ENCODE measurements at regions not wholly inside any gene's neighbourhood (a gene's known extent, or its start where the extent isn't known, plus 50 kb on each side); places are given as distances from the start of the nearest gene placed in this dataset.
"Not testable (repeated sequence)": the region's sequence is repeated elsewhere in the genome, so short reads cannot be mapped to it uniquely, and the experiment has no call there.

DNA sequence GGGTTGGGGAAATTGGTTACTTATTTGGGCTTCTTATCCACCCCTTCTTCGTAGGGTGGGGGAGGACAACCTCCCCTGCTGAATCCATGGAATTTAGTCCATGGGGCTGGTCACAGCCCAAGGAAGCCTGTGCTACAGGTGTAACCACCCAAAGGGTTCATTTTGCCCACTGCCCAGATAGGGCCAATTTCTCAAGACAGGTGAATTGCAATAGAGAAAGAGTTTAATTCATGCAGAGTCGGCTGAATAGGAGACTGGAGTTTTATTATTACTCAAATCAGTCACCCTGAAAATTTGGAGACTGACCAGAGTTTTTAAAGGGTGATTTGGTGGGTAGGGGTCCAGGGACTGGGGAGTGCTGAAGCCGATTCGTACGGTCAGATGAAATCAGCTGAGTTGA is 101.5 kb upstream of the HS3ST2 start:
- Histone ChIP-seq H3K4me1 (no peaks in the 10 kb centered on the region), H3K4me3 (no peak overlapping the region), H3K27ac (no peak overlapping the region), H3K9me3 (peaks cover 0 to 29% (median 12%) of the 10 kb centered on the region in 3 donors), H3K36me3 (no peaks in the 10 kb centered on the region), H3K27me3 (no peaks in the 10 kb centered on the region)
- whole genome bisulfite sequencing, 2 donors: 74 to 80% methylated on average over 5 of the region's 5 CpGs
- no peak for DNase-seq
- TF ChIP-seq POLR2A (IDR thresholded peaks at IDR 0.05): no peak
- TF ChIP-seq CTCF (IDR thresholded peaks at IDR 0.05): no peak
- intact Hi-C loops (cut with DNase I): no loop called here

- H3K4me1 ChIP-seq; H3K27ac ChIP-seq; DNase-seq; H3K9me3 ChIP-seq; H3K4me3 ChIP-seq; intact Hi-C loops (cut with DNase I); H3K36me3 ChIP-seq: not testable (repeated sequence)
- 67 to 85% methylated on average over 2 of the region's 2 CpGs for whole genome bisulfite sequencing, 2 donors
- H3K27me3 ChIP-seq: peaks cover 0 to 19% (median 0%) of the 10 kb centered on the region in 4 donors
Observed at GRCh38 chr16:22718598-22718997, 95.4 kb upstream of the HS3ST2 start.

DNA sequence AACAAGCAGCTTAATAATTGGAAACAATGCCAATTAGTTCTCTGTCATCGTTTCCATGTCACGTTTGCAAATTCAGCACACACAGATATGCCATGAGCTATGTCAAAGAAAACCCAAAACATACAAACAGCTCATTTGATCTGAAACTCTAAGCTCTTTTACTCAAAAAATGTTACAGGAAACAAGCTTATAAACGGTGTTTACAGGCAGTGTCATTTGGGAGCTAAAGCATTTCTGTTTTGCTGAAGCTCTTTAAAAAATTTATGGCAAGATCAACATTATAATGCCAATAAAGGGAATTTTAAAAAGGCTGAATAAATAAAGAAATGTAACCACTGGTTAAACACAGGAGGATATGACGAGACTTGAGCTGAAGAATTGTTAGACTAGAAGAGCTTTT is 94.0 kb upstream of the HS3ST2 start:
- Histone ChIP-seq H3K36me3 (no peaks in the 10 kb centered on the region), H3K9me3 (no peaks in the 10 kb centered on the region), H3K27me3 (peaks cover 0 to 19% (median 0%) of the 10 kb centered on the region in 4 donors), H3K27ac (no peak overlapping the region), H3K4me3 (no peak overlapping the region), H3K4me1 (no peaks in the 10 kb centered on the region)
- WGBS, 2 donors: 31 to 33% methylated on average over 4 of the region's 4 CpGs
- TF ChIP-seq CTCF (IDR thresholded peaks at IDR 0.05) (no peak), POLR2A (IDR thresholded peaks at IDR 0.05) (no peak)
- DNase-seq: no peak
- intact Hi-C loops (cut with DNase I): no loop called here

GRCh38 chr16:22721511-22722100 is 92.4 kb upstream of the HS3ST2 start:
- no peak for DNase-seq
- 38 to 51% methylated on average over 3 to 8 of the region's 8 CpGs for WGBS, 2 donors
- intact Hi-C loops (cut with DNase I): no loop called here
- H3K36me3 ChIP-seq: no peaks in the 10 kb centered on the region
- no peaks in the 10 kb centered on the region for H3K4me1 ChIP-seq
- H3K27me3 ChIP-seq: peaks cover 0 to 19% (median 0%) of the 10 kb centered on the region in 4 donors
- H3K9me3 ChIP-seq: no peaks in the 10 kb centered on the region
- H3K4me3 ChIP-seq: no peak overlapping the region
- H3K27ac ChIP-seq: no peak overlapping the region
- TF ChIP-seq CTCF (IDR thresholded peaks at IDR 0.05) (no peak), POLR2A (IDR thresholded peaks at IDR 0.05) (no peak)

DNA sequence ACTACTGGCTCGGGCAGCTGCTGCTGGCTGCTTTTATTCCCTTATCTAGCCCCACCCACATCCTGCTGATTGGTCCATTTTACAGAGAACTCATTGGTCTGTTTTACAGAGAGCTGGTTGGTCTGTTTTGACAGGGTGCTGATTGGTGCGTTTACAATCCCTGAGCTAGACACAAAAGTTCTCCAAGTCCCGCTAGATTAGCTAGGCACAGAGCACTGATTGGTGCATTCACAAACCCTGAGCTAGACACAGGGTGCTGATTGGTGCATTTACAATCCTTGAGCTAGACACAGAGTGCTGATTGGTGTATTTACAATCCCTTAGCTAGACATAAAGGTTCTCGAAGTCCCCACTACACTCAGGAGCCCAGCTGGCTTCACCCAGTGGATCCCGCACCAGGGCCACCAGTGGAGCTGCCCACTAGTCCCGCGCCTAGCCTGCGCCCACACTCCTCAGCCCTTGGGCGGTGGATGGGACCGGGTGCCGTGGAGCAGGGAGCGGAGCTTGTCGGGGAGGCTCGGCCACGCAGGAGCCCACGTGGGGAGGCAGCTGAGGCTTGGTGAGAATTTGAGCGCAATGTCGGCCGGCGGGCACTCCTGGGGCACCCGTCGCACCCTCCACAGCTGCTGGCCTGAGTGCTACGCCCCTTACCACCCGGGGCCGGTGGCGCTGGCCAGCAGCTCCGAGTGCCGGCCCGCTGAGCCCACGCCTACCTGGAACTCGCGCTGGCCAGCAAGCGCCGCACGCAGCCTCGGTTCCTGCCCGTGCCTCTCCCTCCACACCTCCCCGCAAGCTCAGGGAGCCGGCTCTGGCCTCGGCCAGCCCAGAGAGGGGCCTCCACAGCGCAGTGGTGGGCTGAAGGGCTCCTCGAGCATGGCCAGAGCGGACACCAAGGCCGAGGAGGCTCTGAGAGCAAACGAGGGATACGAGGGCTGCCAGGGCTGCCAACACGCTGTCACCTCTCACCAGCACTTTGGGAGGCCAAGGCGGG is 91.1 kb upstream of the HS3ST2 start:
- H3K4me3 ChIP-seq; H3K4me1 ChIP-seq; H3K36me3 ChIP-seq; H3K9me3 ChIP-seq; intact Hi-C loops (cut with DNase I); H3K27ac ChIP-seq; DNase-seq: not testable (repeated sequence)
- 94 to 95% methylated on average over 3 to 15 of the region's 48 CpGs for WGBS, 2 donors
- H3K27me3 ChIP-seq: peaks cover 0 to 19% (median 0%) of the 10 kb centered on the region in 4 donors

- no peak overlapping the region for H3K27ac ChIP-seq
- H3K36me3 ChIP-seq: no peaks in the 10 kb centered on the region
- H3K4me1 ChIP-seq: peaks cover 0 to 18% (median 0%) of the 10 kb centered on the region in 3 donors
- H3K27me3 ChIP-seq: peaks cover 0 to 10% (median 0%) of the 10 kb centered on the region in 4 donors
- no peak for DNase-seq
- no peaks in the 10 kb centered on the region for H3K9me3 ChIP-seq
- 33 to 50% methylated on average over 1 of the region's 1 CpG for WGBS, 2 donors
- H3K4me3 ChIP-seq: no peak overlapping the region
- intact Hi-C loops (cut with DNase I): no loop called here
- TF ChIP-seq CTCF (IDR thresholded peaks at IDR 0.05) (no peak), POLR2A (IDR thresholded peaks at IDR 0.05) (no peak)
Observed at GRCh38 chr16:22726868-22727267, 87.1 kb upstream of the HS3ST2 start.

All from esophagus squamous epithelium (tissue), 5 donors.